ENCODE measurements at regions not wholly inside any gene's neighbourhood (a gene's known extent, or its start where the extent isn't known, plus 50 kb on each side); places are given as distances from the start of the nearest gene placed in this dataset.

DNA sequence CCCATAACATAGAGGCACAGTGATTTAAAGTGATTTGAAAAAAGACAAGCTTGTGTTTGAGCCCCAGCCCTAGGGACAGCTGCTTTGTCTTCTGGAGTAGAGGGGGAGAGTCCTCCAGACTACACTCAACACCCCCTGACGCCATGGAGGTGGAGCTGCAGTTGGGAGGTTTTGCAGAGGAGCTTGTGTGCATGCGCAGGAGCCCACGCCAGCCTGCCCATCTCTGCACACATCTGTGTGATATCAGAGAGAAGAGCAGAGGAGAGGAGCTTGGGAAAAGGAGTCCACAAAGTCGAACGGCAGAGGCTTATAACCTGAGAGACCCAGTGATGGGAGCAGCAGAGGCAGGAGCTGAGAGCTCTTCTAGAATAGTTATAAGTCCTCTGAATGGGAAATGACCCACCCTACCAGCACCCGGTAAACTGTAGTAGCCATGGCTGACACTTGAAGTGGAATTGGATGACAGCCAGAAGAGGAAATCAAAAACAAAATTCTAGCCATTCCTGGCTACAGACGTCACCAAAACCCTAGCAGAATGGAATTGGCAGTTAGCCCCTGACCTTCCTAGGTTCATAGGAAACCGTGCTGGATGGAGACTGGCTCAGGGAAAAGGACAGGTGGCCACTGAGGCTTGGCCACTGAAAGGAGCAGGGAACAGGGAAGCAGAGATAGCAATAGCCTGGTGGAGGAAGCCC, 185.1 kb upstream of the VASH1 start:
- intact Hi-C loops (cut with DNase I) = no loop called here
- H3K27ac ChIP-seq = no peak overlapping the region
- no peak for DNase-seq

DNA sequence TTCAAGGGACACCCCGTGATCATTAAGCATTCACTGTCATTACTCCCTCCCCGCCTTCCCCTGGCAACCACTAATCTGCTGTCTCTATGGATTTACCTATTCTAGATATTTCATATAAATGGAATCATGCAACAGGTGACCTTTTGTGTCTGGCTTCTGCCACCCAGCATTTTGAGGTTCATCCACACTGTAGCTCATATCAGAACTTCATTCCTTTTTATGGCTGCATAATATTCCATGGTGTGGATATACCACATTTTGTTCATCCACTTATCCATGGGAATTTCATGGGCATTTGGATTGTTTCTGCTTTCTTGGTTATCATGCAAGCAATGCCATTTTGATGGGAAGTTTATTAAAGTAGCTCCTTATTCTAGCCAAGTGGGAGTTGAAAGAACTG, 184.2 kb upstream of the VASH1 start:
- intact Hi-C loops (cut with DNase I) = no loop called here
- ATAC-seq (no peak), DNase-seq (no peak)

More for the DNA sequence above, 185.1 kb upstream of the VASH1 start:
- no peak for ATAC-seq
- Histone ChIP-seq H3K4me3 (no peak overlapping the region), H3K9me3 (no peaks in the 10 kb centered on the region), H3K4me1 (peaks cover 7% of the 10 kb centered on the region), H3K27me3 (ENCODE audit: low read depth) (no peaks in the 10 kb centered on the region), H3K36me3 (no peaks in the 10 kb centered on the region)
- TF ChIP-seq, protein P1, sequence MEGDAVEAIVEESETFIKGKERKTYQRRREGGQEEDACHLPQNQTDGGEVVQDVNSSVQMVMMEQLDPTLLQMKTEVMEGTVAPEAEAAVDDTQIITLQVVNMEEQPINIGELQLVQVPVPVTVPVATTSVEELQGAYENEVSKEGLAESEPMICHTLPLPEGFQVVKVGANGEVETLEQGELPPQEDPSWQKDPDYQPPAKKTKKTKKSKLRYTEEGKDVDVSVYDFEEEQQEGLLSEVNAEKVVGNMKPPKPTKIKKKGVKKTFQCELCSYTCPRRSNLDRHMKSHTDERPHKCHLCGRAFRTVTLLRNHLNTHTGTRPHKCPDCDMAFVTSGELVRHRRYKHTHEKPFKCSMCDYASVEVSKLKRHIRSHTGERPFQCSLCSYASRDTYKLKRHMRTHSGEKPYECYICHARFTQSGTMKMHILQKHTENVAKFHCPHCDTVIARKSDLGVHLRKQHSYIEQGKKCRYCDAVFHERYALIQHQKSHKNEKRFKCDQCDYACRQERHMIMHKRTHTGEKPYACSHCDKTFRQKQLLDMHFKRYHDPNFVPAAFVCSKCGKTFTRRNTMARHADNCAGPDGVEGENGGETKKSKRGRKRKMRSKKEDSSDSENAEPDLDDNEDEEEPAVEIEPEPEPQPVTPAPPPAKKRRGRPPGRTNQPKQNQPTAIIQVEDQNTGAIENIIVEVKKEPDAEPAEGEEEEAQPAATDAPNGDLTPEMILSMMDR (IDR thresholded peaks at IDR 0.05) = no peak

DNA sequence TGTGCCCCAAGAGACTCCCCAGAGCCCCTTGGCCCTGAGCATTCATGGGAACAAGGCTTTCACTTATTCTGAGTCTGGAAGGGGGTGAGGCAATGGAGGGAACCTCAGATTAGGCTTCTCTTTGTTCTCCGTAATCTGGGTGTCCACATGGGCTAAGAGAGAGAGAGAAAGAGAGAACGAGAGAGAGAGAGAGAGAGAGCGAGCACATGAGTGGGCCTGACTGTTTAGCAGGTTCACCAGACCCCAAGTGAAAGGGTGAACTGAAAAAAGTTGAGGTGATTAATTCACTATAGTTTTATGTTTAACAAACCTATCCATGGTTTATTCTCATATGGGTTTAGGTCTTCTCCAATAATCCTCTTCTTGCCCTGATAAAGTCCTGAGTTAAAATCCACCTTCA, 183.4 kb upstream of the VASH1 start:
- Histone ChIP-seq H3K36me3 (no peaks in the 10 kb centered on the region), H3K4me1 (peaks cover 7% of the 10 kb centered on the region), H3K27ac (no peak overlapping the region), H3K9me3 (no peaks in the 10 kb centered on the region), H3K27me3 (ENCODE audit: low read depth) (no peaks in the 10 kb centered on the region), H3K4me3 (no peak overlapping the region)
- TF ChIP-seq, protein P1 (IDR thresholded peaks at IDR 0.05) = no peak
- DNase-seq (no peak), ATAC-seq (no peak)
- intact Hi-C loops (cut with DNase I) = no loop called here

More for the DNA sequence above, 184.2 kb upstream of the VASH1 start:
- Histone ChIP-seq H3K27ac (no peak overlapping the region), H3K36me3 (no peaks in the 10 kb centered on the region), H3K4me3 (no peak overlapping the region), H3K9me3 (no peaks in the 10 kb centered on the region), H3K27me3 (ENCODE audit: low read depth) (no peaks in the 10 kb centered on the region), H3K4me1 (peaks cover 7% of the 10 kb centered on the region)
- TF ChIP-seq, protein P1 (IDR thresholded peaks at IDR 0.05) = no peak

DNA sequence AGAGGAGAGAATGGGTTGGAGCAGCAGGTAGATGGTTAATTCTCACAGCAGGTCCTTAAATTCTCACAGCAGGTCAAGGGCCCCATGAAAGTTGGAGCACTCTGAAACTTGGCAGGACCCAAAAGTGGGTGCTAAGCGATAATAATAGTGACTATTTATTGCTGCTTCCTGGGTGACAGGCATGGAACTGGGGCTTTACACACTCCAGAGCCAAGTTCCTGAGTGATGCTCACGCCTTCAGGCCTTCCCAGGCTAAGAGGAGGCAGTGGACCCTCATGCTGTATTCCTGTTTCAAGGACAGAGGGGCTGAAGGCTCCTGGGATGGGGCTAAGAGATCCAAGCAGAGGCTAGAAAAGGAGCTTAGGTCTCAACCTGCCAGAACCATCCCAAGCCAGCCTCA, 180.9 kb upstream of the VASH1 start:
- H3K27me3 ChIP-seq (ENCODE audit: low read depth) = no peaks in the 10 kb centered on the region
- TF ChIP-seq, protein P1 (IDR thresholded peaks at IDR 0.05) = no peak
- H3K4me1 ChIP-seq = peaks cover 7% of the 10 kb centered on the region
- DNase-seq (no peak), ATAC-seq (no peak)
- no peaks in the 10 kb centered on the region for H3K9me3 ChIP-seq
- no peak overlapping the region for H3K27ac ChIP-seq
- intact Hi-C loops (cut with DNase I) = no loop called here
- no peak overlapping the region for H3K4me3 ChIP-seq
- H3K36me3 ChIP-seq = no peaks in the 10 kb centered on the region

DNA sequence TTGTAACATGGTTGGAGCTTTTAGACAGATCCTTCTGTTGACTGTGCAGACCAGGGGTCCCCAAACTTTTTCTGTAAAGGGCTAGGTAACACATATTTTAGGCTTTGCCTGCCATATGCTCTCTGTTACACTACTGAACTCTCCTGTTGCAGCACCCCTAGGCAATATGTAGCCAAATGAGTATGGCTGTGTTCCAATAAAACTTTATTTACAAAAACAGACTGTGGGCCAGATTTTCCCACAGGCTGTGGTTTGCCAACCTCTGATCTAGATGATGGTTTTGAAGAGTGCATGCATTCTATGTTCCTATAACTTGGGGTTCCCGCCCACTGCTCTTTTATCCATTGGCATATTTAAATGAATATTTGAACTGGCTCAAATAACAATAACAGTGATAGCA, 180.3 kb upstream of the VASH1 start:
- intact Hi-C loops (cut with DNase I) = no loop called here
- H3K4me1 ChIP-seq = peaks cover 6% of the 10 kb centered on the region
- TF ChIP-seq, protein P1 (IDR thresholded peaks at IDR 0.05) = no peak
- no peaks in the 10 kb centered on the region for H3K9me3 ChIP-seq
- no peak for DNase-seq
- H3K27me3 ChIP-seq (ENCODE audit: low read depth) = no peaks in the 10 kb centered on the region
- no peak overlapping the region for H3K27ac ChIP-seq
- no peak for ATAC-seq
- H3K36me3 ChIP-seq = no peaks in the 10 kb centered on the region
- H3K4me3 ChIP-seq = no peak overlapping the region
